B cell (primary cell): ENCODE measurements at regions not wholly inside any gene's neighbourhood (a gene's known extent, or its start where the extent isn't known, plus 50 kb on each side); places are given as distances from the start of the nearest gene placed in this dataset.

ENCODE experiments used
- ATAC-seq: fragments of 200-7000 bp; cut with Tn5 transposase; one replicate; pipeline ENCODE4 v1.10.0; 2021; ENCODE audit warnings: low read depth, mild to moderate bottlenecking, moderate number of reproducible peaks, moderate library complexity
- CTCF ChIA-PET: fragments of 350-600 bp; sonication (Branson Sonifier 250); formaldehyde crosslinking; loops from one replicate; lab custom pipeline; 2021; ENCODE audit warnings: antibody characterized with exemption, inconsistent platforms; lab: Charles Lee
- POLR2A ChIA-PET: fragments of 350-600 bp; sonication (Branson Sonifier 250); formaldehyde crosslinking; loops from one replicate; lab custom pipeline; 2021; ENCODE audit warnings: antibody characterized with exemption; lab: Charles Lee
- DNase-seq: peaks from one replicate; pipeline ENCODE4 v3.0.0; 2013
- H2AFZ ChIP-seq: 2 replicates; pipeline ENCODE4 v1.6.1; 2012; ENCODE audit warnings: mild to moderate bottlenecking, low read depth, low read length; ENCODE audit not compliant: insufficient read depth, poor library complexity, severe bottlenecking
- H3K27ac ChIP-seq, 2 donors: 1 replicate in 1 of 2; 2 replicates in 1 of 2; pipeline ENCODE4 v1.5.1; 2012 to 2013; ENCODE audit warnings: low read length in 2 of 2, mild to moderate bottlenecking in 2 of 2, moderate library complexity in 1 of 2
- H3K27me3 ChIP-seq, 4 experiments: fragments of 200-600 bp in 1 of 4; sonication (generic) in 1 of 4; replicated peaks in 1 of 4; 1 replicate in 2 of 4; 2 replicates in 2 of 4; pipeline versions ENCODE4 v1.6.1 to v1.7.0; 2013 to 2016; ENCODE audit warnings: low read length in 3 of 4, mild to moderate bottlenecking in 2 of 4, mixed read lengths in 1 of 4, moderate library complexity in 1 of 4; ENCODE audit not compliant: insufficient read depth in 4 of 4, control insufficient read depth in 3 of 4; ENCODE audit errors: control extremely low read depth in 1 of 4
- H3K36me3 ChIP-seq, 2 experiments: replicated peaks in 1 of 2; 1 replicate in 1 of 2; 2 replicates in 1 of 2; pipeline versions ENCODE4 v1.6.1 to v1.7.1; 2013; ENCODE audit warnings: low read length in 1 of 2; ENCODE audit not compliant: insufficient read depth in 2 of 2, control insufficient read depth in 1 of 2; ENCODE audit errors: control extremely low read depth in 1 of 2, extremely low read depth in 1 of 2
- H3K4me1 ChIP-seq, 2 donors: fragments of 200-600 bp in 1 of 2; sonication (generic) in 1 of 2; 1 replicate in 1 of 2; 2 replicates in 1 of 2; pipeline versions ENCODE4 v1.5.1 to v1.6.1; 2013 to 2017; ENCODE audit warnings: low read length in 2 of 2; ENCODE audit not compliant: control insufficient read depth in 2 of 2, insufficient read depth in 2 of 2
- H3K4me2 ChIP-seq: replicated peaks from 2 replicates; pipeline ENCODE3; 2012; ENCODE audit warnings: mild to moderate bottlenecking, low read depth, low read length; ENCODE audit not compliant: poor library complexity, severe bottlenecking
- H3K4me3 ChIP-seq, 5 experiments: fragments of 200-600 bp in 1 of 5; sonication (generic) in 1 of 5; 1 replicate in 3 of 5; 2 replicates in 2 of 5; pipeline versions ENCODE4 v1.5.1 to v1.7.0; 2011 to 2016; ENCODE audit warnings: low read length in 4 of 5, mild to moderate bottlenecking in 4 of 5, low read depth in 2 of 5, control low read depth in 1 of 5, moderate library complexity in 1 of 5; ENCODE audit not compliant: insufficient read depth in 1 of 5; ENCODE audit errors: control extremely low read depth in 1 of 5, extremely low read depth in 1 of 5
- H3K79me2 ChIP-seq: fragments of 200-600 bp; sonication (generic); one replicate; pipeline ENCODE4 v1.6.0; 2016; ENCODE audit warnings: low read length; ENCODE audit not compliant: control insufficient read depth, insufficient read depth
- H3K9ac ChIP-seq: fragments of 200-600 bp; sonication (generic); 2 replicates; pipeline ENCODE4 v1.6.1; 2017; ENCODE audit warnings: mild to moderate bottlenecking, low read length, moderate library complexity
- H3K9me3 ChIP-seq, 3 donors: one replicate each; pipeline versions ENCODE4 v1.6.1 to v1.7.1; 2013; ENCODE audit warnings: low read length in 2 of 3; ENCODE audit not compliant: control insufficient read depth in 2 of 3, insufficient read depth in 1 of 3; ENCODE audit errors: control extremely low read depth in 1 of 3
- H4K20me1 ChIP-seq: 2 replicates; pipeline ENCODE4 v1.6.0; 2012; ENCODE audit warnings: mild to moderate bottlenecking, low read length; ENCODE audit not compliant: insufficient read depth, control insufficient read depth, poor library complexity, severe bottlenecking
- H3K27ac Mint-ChIP-seq: one replicate; pipeline ENCODE4 v1.8.0; 2021; ENCODE audit warnings: mixed read lengths
- H3K27me3 Mint-ChIP-seq: one replicate; pipeline ENCODE4 v1.8.0; 2021; ENCODE audit warnings: mixed read lengths
- H3K4me1 Mint-ChIP-seq: one replicate; pipeline ENCODE4 v1.8.0; 2021; ENCODE audit warnings: mixed read lengths
- H3K4me3 Mint-ChIP-seq: one replicate; pipeline ENCODE4 v1.8.0; 2021; ENCODE audit warnings: mixed read lengths
- H3K9me3 Mint-ChIP-seq: one replicate; pipeline ENCODE4 v1.8.0; 2022; ENCODE audit warnings: mixed read lengths; ENCODE audit not compliant: insufficient read depth
- EZH2 ChIP-seq: IDR thresholded peaks from 2 replicates; pipeline ENCODE4 v1.6.1; 2012; ENCODE audit warnings: borderline replicate concordance, low read depth, mild to moderate bottlenecking, moderate library complexity, low read length; ENCODE audit not compliant: insufficient read depth, poor library complexity, severe bottlenecking
- WGBS: methylation state at CpG from one replicate; pipeline ENCODE4 v1.1.5; 2013; ENCODE audit warnings: missing lambda C conversion rate; ENCODE audit not compliant: insufficient coverage; 5-methylcytosine and 5-hydroxymethylcytosine counted together
- intact Hi-C: fragments of 100-400 bp; cut with micrococcal nuclease; formaldehyde crosslinking; loops from one replicate; pipeline ENCODE4 v1.10.0; 2022
- TF ChIP-seq, protein P1 (sequence below): fragments of 200-600 bp; IDR thresholded peaks from one replicate; pipeline ENCODE4 v1.8.0; 2022; ENCODE audit warnings: antibody characterized with exemption, mild to moderate bottlenecking

- 87% methylated on average over 6 of the region's 7 CpGs for WGBS
These were observed 67.1 kb upstream of the SLC22A23 start for GRCh38 chr6:3523966-3524365.

DNA sequence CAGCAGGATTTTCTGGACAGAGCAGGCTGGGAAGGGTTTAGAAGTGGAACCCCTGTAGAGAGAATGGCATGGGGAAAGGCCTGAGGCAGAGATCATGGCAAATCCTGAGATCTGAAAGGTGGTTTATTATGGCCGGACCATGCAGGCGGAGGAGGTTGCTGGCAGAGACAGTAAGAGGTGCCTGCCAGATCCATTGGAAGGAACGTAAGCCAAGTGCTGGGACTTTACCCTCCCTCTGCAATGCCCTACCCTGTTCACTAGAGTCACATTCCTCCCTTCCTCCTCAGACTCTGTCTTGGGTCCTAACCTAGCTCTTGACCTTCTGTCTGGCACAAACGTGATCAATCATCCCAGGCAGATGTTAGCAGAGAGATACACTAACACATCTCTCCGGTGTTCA, 66.4 kb upstream of the SLC22A23 start:
- H3K9me3 Mint-ChIP-seq = no peaks in the 10 kb centered on the region
- Histone ChIP-seq H3K4me2 (no peak overlapping the region), H3K36me3 (no peaks in the 10 kb centered on the region), H3K27me3 (peaks cover 0 to 5% (median 0%) of the 10 kb centered on the region in 4 experiments), H3K27ac (no peak overlapping the region), H3K9ac (no peak overlapping the region), H3K4me3 (no peak overlapping the region), H3K4me1 (no peaks in the 10 kb centered on the region), H2AFZ (no peak overlapping the region), H4K20me1 (no peaks in the 10 kb centered on the region), H3K9me3 (no peaks in the 10 kb centered on the region), H3K79me2 (no peaks in the 10 kb centered on the region)
- H3K27me3 Mint-ChIP-seq = peaks cover 33% of the 10 kb centered on the region
- H3K4me1 Mint-ChIP-seq = no peaks in the 10 kb centered on the region
- H3K27ac Mint-ChIP-seq = no peak overlapping the region
- no peak for ATAC-seq
- TF ChIP-seq, protein P1, sequence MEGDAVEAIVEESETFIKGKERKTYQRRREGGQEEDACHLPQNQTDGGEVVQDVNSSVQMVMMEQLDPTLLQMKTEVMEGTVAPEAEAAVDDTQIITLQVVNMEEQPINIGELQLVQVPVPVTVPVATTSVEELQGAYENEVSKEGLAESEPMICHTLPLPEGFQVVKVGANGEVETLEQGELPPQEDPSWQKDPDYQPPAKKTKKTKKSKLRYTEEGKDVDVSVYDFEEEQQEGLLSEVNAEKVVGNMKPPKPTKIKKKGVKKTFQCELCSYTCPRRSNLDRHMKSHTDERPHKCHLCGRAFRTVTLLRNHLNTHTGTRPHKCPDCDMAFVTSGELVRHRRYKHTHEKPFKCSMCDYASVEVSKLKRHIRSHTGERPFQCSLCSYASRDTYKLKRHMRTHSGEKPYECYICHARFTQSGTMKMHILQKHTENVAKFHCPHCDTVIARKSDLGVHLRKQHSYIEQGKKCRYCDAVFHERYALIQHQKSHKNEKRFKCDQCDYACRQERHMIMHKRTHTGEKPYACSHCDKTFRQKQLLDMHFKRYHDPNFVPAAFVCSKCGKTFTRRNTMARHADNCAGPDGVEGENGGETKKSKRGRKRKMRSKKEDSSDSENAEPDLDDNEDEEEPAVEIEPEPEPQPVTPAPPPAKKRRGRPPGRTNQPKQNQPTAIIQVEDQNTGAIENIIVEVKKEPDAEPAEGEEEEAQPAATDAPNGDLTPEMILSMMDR = no peak
- TF ChIP-seq EZH2 = no peak
- ChIA-PET CTCF (no interaction called here), POLR2A (no interaction called here)
- DNase-seq = no peak
- WGBS = 100% methylated on average over 4 of the region's 5 CpGs
- no peak overlapping the region for H3K4me3 Mint-ChIP-seq
- intact Hi-C loops = no loop called here

More at GRCh38 chr6:3523966-3524365, 67.1 kb upstream of the SLC22A23 start:
- POLR2A ChIA-PET = no interaction called here
- Histone ChIP-seq H3K79me2 (no peaks in the 10 kb centered on the region), H2AFZ (no peak overlapping the region), H4K20me1 (no peaks in the 10 kb centered on the region), H3K27me3 (peaks cover 0 to 5% (median 0%) of the 10 kb centered on the region in 4 experiments), H3K27ac (no peak overlapping the region), H3K9ac (no peak overlapping the region), H3K36me3 (no peaks in the 10 kb centered on the region), H3K9me3 (no peaks in the 10 kb centered on the region), H3K4me2 (no peak overlapping the region), H3K4me3 (no peak overlapping the region), H3K4me1 (no peaks in the 10 kb centered on the region)
- DNase-seq (no peak), ATAC-seq (no peak)
- Mint-ChIP-seq H3K4me1 (no peaks in the 10 kb centered on the region), H3K27ac (no peak overlapping the region), H3K27me3 (peaks cover 28% of the 10 kb centered on the region), H3K4me3 (no peak overlapping the region), H3K9me3 (no peaks in the 10 kb centered on the region)
- CTCF ChIA-PET = no interaction called here
- TF ChIP-seq, protein P1 = no peak
- TF ChIP-seq EZH2 = no peak
- intact Hi-C loops = no loop called here
